H9 (cell line): ENCODE measurements at regions not wholly inside any gene's neighbourhood (a gene's known extent, or its start where the extent isn't known, plus 50 kb on each side); places are given as distances from the start of the nearest gene placed in this dataset.
A peak's percentile ranks its signal among the peaks of the same experiment; 100 is the strongest.

Source experiments
- DNase-seq: peaks from one replicate; pipeline ENCODE4 v3.0.0-alpha.2; 2017
- H2AFZ ChIP-seq: one replicate; pipeline ENCODE4 v1.6.1; 2013; ENCODE audit warnings: mild to moderate bottlenecking, low read length, control low read depth, moderate library complexity
- H2AK5ac ChIP-seq: 2 replicates; pipeline ENCODE4 v1.6.1; 2013; ENCODE audit warnings: low read length, control low read depth, mixed read lengths; ENCODE audit not compliant: insufficient read length
- H2BK120ac ChIP-seq: one replicate; pipeline ENCODE4 v1.6.1; 2013; ENCODE audit warnings: low read depth, mild to moderate bottlenecking, low read length, control low read depth, inconsistent platforms; ENCODE audit not compliant: poor library complexity, severe bottlenecking
- H2BK12ac ChIP-seq: 2 replicates; pipeline ENCODE4 v1.6.1; 2013; ENCODE audit warnings: low read length, control low read depth, mixed read lengths, low read depth; ENCODE audit not compliant: insufficient read length
- H2BK15ac ChIP-seq: 2 replicates; pipeline ENCODE4 v1.6.1; 2013; ENCODE audit warnings: low read depth, low read length, control low read depth
- H2BK20ac ChIP-seq: one replicate; pipeline ENCODE4 v1.6.1; 2013; ENCODE audit warnings: low read depth, mild to moderate bottlenecking, low read length, control low read depth, inconsistent platforms; ENCODE audit not compliant: poor library complexity, severe bottlenecking
- H2BK5ac ChIP-seq: 2 replicates; pipeline ENCODE4 v1.6.1; 2013; ENCODE audit warnings: low read length, control low read depth, mixed read lengths; ENCODE audit not compliant: insufficient read length
- H3K14ac ChIP-seq: 2 replicates; pipeline ENCODE4 v1.6.1; 2013; ENCODE audit warnings: low read length, control low read depth; ENCODE audit not compliant: insufficient read depth
- H3K18ac ChIP-seq: 2 replicates; pipeline ENCODE4 v1.6.1; 2013; ENCODE audit warnings: low read depth, mild to moderate bottlenecking, mixed read lengths, low read length, control low read depth; ENCODE audit not compliant: insufficient read length
- H3K23ac ChIP-seq: 2 replicates; pipeline ENCODE4 v1.6.1; 2013; ENCODE audit warnings: low read length, control low read depth, mixed read lengths, low read depth; ENCODE audit not compliant: insufficient read length
- H3K23me2 ChIP-seq: 2 replicates; pipeline ENCODE4 v1.6.1; 2013; ENCODE audit warnings: low read depth, mild to moderate bottlenecking, mixed read lengths, low read length, control low read depth; ENCODE audit not compliant: insufficient read length, poor library complexity, severe bottlenecking
- H3K27ac ChIP-seq: 2 replicates; pipeline ENCODE4 v1.5.1; 2013; ENCODE audit warnings: low read length, control low read depth, mixed read lengths, low read depth; ENCODE audit not compliant: insufficient read length
- H3K27me3 ChIP-seq: 2 replicates; pipeline ENCODE4 v1.6.1; 2013; ENCODE audit warnings: low read length, control low read depth, inconsistent platforms; ENCODE audit not compliant: insufficient read depth
- H3K4ac ChIP-seq: 2 replicates; pipeline ENCODE4 v1.6.1; 2013; ENCODE audit warnings: low read depth, mild to moderate bottlenecking, control low read depth, inconsistent platforms, low read length, moderate library complexity
- H3K4me1 ChIP-seq: 2 replicates; pipeline ENCODE4 v1.6.1; 2013; ENCODE audit warnings: low read length, control low read depth, inconsistent platforms; ENCODE audit not compliant: insufficient read depth
- H3K4me2 ChIP-seq: 2 replicates; pipeline ENCODE4 v1.6.1; 2013; ENCODE audit warnings: low read length, control low read depth, mixed read lengths; ENCODE audit not compliant: insufficient read length, insufficient read depth
- H3K56ac ChIP-seq: 2 replicates; pipeline ENCODE4 v1.6.1; 2013; ENCODE audit warnings: low read depth, mild to moderate bottlenecking, mixed read lengths, low read length, control low read depth; ENCODE audit not compliant: insufficient read length
- H3K79me1 ChIP-seq: 2 replicates; pipeline ENCODE4 v1.6.1; 2013; ENCODE audit warnings: low read depth, mild to moderate bottlenecking, moderate library complexity, low read length, control low read depth, inconsistent platforms; ENCODE audit not compliant: insufficient read depth, poor library complexity, severe bottlenecking
- H3K79me2 ChIP-seq: 2 replicates; pipeline ENCODE4 v1.6.1; 2013; ENCODE audit warnings: low read length, control low read depth, inconsistent platforms; ENCODE audit not compliant: insufficient read depth
- H3K9ac ChIP-seq: 2 replicates; pipeline ENCODE4 v1.6.1; 2013; ENCODE audit warnings: low read length, control low read depth, mixed read lengths; ENCODE audit not compliant: insufficient read length; ENCODE audit errors: extremely low read depth
- H3K9me3 ChIP-seq: one replicate; pipeline ENCODE4 v1.6.1; 2013; ENCODE audit warnings: low read depth, low read length, inconsistent platforms; ENCODE audit not compliant: control insufficient read depth
- H3T11ph ChIP-seq: one replicate; pipeline ENCODE4 v1.6.1; 2013; ENCODE audit warnings: mild to moderate bottlenecking, low read length, control low read depth, inconsistent platforms
- H4K20me1 ChIP-seq: one replicate; pipeline ENCODE4 v1.6.1; 2013; ENCODE audit not compliant: control insufficient read depth, insufficient read length, insufficient read depth
- H4K5ac ChIP-seq: 2 replicates; pipeline ENCODE4 v1.6.1; 2013; ENCODE audit warnings: low read depth, mild to moderate bottlenecking, mixed read lengths, low read length, control low read depth; ENCODE audit not compliant: insufficient read length
- H4K8ac ChIP-seq: replicated peaks from 2 replicates; pipeline ENCODE4 v1.6.1; 2013; ENCODE audit warnings: low read length, control low read depth, mixed read lengths, low read depth; ENCODE audit not compliant: insufficient read length
- H4K91ac ChIP-seq: 2 replicates; pipeline ENCODE4 v1.6.1; 2013; ENCODE audit warnings: low read depth, mild to moderate bottlenecking, moderate library complexity, mixed read lengths, low read length, control low read depth; ENCODE audit not compliant: insufficient read length
- H3K27ac Mint-ChIP-seq, 3 experiments: 2 replicates in 2 of 3; 3 replicates in 1 of 3; pipeline ENCODE4 v1.8.0; 2020 to 2021; ENCODE audit warnings: mixed read lengths in 3 of 3, mild to moderate bottlenecking in 1 of 3, moderate library complexity in 1 of 3
- H3K27me3 Mint-ChIP-seq: 2 replicates; pipeline ENCODE4 v1.8.0; 2021; ENCODE audit warnings: low read depth, mild to moderate bottlenecking, moderate library complexity, mixed read lengths
- H3K36me3 Mint-ChIP-seq, 3 experiments: 2 replicates in 2 of 3; 3 replicates in 1 of 3; pipeline ENCODE4 v1.8.0; 2020 to 2021; ENCODE audit warnings: low read depth in 3 of 3, mixed read lengths in 3 of 3; ENCODE audit not compliant: insufficient read depth in 1 of 3
- H3K4me1 Mint-ChIP-seq, 2 experiments: 2 replicates each; pipeline ENCODE4 v1.8.0; 2020; ENCODE audit warnings: mixed read lengths in 2 of 2
- H3K4me3 Mint-ChIP-seq, 2 experiments: 2 replicates in 1 of 2; 3 replicates in 1 of 2; pipeline ENCODE4 v1.8.0; 2020 to 2021; ENCODE audit warnings: mild to moderate bottlenecking in 2 of 2, mixed read lengths in 2 of 2, moderate library complexity in 1 of 2
- H3K9me3 Mint-ChIP-seq, 2 experiments: 2 replicates in 1 of 2; 3 replicates in 1 of 2; pipeline ENCODE4 v1.8.0; 2020; ENCODE audit warnings: mild to moderate bottlenecking in 2 of 2, mixed read lengths in 2 of 2, moderate library complexity in 1 of 2
- WGBS: extraction: QIAGEN DNeasy Blood & Tissue Kit; methylation state at CpG from one replicate; pipeline ENCODE4 v1.1.7; 2013; ENCODE audit warnings: missing lambda C conversion rate, low lambda C conversion rate, mixed read lengths; ENCODE audit not compliant: insufficient read length; ENCODE audit errors: extremely low coverage; 5-methylcytosine and 5-hydroxymethylcytosine counted together
- TF ChIP-seq, protein P1 (sequence below): fragments of 200-600 bp; sonication (generic); conservative IDR thresholded peaks from 3 replicates; pipeline ENCODE4 v1.8.0; 2021; ENCODE audit warnings: antibody characterized with exemption, mild to moderate bottlenecking

DNA sequence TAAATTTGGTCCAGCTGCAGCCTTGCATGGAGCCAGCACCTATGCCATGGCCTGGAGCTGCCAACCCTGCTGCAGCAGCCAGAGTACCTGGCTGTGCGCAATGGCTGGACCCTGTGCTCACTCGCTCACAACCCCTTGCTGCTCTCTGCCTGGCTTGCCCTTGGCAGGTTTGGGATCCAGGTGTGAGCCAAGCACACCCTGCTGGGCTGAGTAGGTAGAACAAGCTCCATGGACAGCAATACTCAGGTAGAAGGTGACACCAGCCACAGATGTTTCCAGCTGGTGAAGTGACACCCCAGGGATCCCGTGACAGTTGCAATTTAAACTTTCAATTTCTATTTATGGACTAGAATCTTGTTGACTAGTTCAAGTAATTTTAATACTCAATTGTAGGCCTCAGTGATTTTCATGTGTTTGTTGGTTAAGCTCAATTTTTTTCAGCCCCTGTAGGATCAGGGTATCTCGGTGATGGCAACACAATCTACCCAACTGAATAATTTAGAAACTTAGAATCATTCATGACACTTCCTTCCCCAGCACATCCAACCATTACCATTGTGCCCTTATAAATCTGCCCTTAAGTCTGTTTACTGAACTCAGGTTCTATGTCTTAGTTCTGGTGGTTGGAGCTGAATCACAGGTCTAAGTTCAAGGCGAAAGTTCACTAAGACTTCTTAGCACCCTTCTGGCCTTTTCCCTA lies 480.0 kb downstream of the PMP22 start:
- no peak overlapping the region for H2BK120ac ChIP-seq
- peak; percentile 70 for DNase-seq
- H4K8ac ChIP-seq, result no peak overlapping the region
- no peak overlapping the region for H3K14ac ChIP-seq
- no CpG with 5 or more reads among the region's 5 CpGs for WGBS
- Mint-ChIP-seq H3K9me3 (peaks cover 3 to 4% of the 10 kb centered on the region in 2 experiments; a peak in 3 of 5 replicates), H3K4me3 (no peak overlapping the region), H3K27ac (no peak overlapping the region), H3K4me1 (peaks cover 19 to 20% of the 10 kb centered on the region in 2 experiments), H3K36me3 (peaks cover 0 to 9% (median 1%) of the 10 kb centered on the region in 3 experiments; a peak in 4 of 7 replicates), H3K27me3 (no peaks in the 10 kb centered on the region)
- H3K9me3 ChIP-seq, result no peaks in the 10 kb centered on the region
- no peaks in the 10 kb centered on the region for H3K79me1 ChIP-seq
- no peak overlapping the region for H2BK15ac ChIP-seq
- no peak overlapping the region for H3K23ac ChIP-seq
- H3K4me1 ChIP-seq, result peaks cover 9% of the 10 kb centered on the region; the same call in 1 of the 2 replicates
- H3K27me3 ChIP-seq, result no peaks in the 10 kb centered on the region
- TF ChIP-seq, protein P1, sequence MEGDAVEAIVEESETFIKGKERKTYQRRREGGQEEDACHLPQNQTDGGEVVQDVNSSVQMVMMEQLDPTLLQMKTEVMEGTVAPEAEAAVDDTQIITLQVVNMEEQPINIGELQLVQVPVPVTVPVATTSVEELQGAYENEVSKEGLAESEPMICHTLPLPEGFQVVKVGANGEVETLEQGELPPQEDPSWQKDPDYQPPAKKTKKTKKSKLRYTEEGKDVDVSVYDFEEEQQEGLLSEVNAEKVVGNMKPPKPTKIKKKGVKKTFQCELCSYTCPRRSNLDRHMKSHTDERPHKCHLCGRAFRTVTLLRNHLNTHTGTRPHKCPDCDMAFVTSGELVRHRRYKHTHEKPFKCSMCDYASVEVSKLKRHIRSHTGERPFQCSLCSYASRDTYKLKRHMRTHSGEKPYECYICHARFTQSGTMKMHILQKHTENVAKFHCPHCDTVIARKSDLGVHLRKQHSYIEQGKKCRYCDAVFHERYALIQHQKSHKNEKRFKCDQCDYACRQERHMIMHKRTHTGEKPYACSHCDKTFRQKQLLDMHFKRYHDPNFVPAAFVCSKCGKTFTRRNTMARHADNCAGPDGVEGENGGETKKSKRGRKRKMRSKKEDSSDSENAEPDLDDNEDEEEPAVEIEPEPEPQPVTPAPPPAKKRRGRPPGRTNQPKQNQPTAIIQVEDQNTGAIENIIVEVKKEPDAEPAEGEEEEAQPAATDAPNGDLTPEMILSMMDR, result peak; percentile 49; the same call in 2 of the 3 replicates
- no peak overlapping the region for H3T11ph ChIP-seq
- H3K18ac ChIP-seq, result no peak overlapping the region
- H3K4ac ChIP-seq, result no peak overlapping the region
- no peak overlapping the region for H3K56ac ChIP-seq
- no peak overlapping the region for H3K4me2 ChIP-seq
- H3K23me2 ChIP-seq, result no peaks in the 10 kb centered on the region
- H2AFZ ChIP-seq, result no peak overlapping the region
- H4K5ac ChIP-seq, result no peak overlapping the region
- no peaks in the 10 kb centered on the region for H3K79me2 ChIP-seq
- no peak overlapping the region for H2BK5ac ChIP-seq
- no peak overlapping the region for H2AK5ac ChIP-seq
- no peak overlapping the region for H3K9ac ChIP-seq
- no peaks in the 10 kb centered on the region for H4K20me1 ChIP-seq
- H2BK20ac ChIP-seq, result no peak overlapping the region
- no peak overlapping the region for H3K27ac ChIP-seq
- H2BK12ac ChIP-seq, result no peak overlapping the region
- H4K91ac ChIP-seq, result no peak overlapping the region
